AG10803 (cell line): ENCODE measurements at regions not wholly inside any gene's neighbourhood (a gene's known extent, or its start where the extent isn't known, plus 50 kb on each side); places are given as distances from the start of the nearest gene placed in this dataset.
"Not testable (repeated sequence)": the region's sequence is repeated elsewhere in the genome, so short reads cannot be mapped to it uniquely, and the experiment has no call there.

Experiments
- DNase-seq: peaks from one replicate; pipeline ENCODE4 v3.0.0; 2010; ENCODE audit warnings: low read depth
- H3K4me3 ChIP-seq: 2 replicates; pipeline ENCODE4 v1.5.1; 2011; ENCODE audit warnings: mild to moderate bottlenecking, low read length, control low read depth
- TF ChIP-seq, protein P1 (sequence below): conservative IDR thresholded peaks from 2 replicates; pipeline ENCODE4 v1.5.1; 2011; ENCODE audit warnings: mild to moderate bottlenecking, low read length, control low read depth, inconsistent platforms

GRCh38 chr3:11904157-11904556 lies 57.5 kb upstream of the TAMM41 start:
- no peak for DNase-seq
- TF ChIP-seq, protein P1, sequence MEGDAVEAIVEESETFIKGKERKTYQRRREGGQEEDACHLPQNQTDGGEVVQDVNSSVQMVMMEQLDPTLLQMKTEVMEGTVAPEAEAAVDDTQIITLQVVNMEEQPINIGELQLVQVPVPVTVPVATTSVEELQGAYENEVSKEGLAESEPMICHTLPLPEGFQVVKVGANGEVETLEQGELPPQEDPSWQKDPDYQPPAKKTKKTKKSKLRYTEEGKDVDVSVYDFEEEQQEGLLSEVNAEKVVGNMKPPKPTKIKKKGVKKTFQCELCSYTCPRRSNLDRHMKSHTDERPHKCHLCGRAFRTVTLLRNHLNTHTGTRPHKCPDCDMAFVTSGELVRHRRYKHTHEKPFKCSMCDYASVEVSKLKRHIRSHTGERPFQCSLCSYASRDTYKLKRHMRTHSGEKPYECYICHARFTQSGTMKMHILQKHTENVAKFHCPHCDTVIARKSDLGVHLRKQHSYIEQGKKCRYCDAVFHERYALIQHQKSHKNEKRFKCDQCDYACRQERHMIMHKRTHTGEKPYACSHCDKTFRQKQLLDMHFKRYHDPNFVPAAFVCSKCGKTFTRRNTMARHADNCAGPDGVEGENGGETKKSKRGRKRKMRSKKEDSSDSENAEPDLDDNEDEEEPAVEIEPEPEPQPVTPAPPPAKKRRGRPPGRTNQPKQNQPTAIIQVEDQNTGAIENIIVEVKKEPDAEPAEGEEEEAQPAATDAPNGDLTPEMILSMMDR = no peak
- no peak overlapping the region for H3K4me3 ChIP-seq

DNA sequence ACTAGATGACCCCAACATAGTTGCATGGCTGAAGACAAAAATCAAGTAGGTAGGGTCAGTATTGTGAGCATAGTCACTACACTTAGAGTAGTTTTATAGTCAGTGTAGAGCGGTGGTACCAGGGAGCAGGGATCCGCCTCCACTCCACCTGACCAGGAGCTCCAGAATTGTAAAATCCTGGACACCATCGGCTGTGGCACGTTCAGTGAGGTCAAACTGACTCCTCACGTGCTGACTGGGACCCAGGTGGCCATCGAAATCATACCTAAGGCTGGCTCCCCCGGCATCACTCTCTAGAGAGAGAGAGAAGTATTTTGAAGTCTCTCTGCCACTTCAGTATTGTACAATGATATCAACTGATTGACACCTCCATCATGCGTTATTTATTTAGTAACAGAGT lies 59.7 kb upstream of the TAMM41 start:
- H3K4me3 ChIP-seq = no peak overlapping the region
- TF ChIP-seq, protein P1 = no peak
- no peak for DNase-seq

DNA sequence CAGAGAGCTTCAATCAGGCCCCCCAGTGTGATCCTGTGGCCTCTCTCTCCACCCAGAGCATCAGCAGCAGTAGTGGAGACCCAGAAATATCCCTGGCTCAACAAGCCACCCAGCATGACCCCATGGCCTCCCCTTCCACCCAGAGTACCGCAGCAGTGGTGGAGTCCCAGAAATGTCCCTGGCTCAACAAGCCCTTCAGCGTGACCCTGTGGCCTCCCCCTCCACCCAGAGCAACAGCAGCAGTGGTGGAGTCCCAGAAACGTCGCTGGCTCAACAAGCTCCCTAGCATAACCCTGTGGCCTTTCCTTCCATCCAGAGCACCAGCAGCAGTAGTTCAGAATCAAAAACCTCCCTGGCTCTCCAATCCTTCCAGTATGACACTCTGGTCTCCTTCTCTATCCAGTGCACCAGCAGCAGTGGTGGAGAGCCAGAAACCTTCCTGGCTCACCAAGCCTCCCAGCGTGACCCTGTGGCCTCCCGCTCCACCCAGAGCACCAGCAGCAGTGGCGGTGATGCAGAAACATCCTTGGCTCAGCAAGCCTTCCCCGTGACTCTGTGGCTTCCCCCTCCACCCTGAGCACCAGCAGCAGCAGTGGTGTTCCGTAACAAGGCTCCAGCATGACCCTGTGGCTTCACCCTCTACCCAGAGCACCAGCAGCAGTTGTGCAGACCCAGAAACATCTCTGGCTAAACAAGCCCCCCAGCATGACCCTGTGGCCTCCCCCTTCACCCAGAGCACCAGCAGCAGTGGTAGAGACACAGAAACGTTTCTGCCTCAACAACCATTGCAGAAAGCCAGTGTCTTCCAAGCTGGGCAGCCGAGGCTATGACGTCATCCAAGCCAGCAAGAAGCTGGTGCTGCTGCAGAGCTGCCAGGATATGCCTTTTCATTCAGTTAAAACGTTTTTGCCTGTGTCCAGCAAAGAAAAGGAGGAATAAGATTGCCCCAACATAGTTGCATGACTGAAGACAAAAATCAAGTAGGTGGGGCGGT lies 61.3 kb upstream of the TAMM41 start:
- H3K4me3 ChIP-seq = no peak overlapping the region
- DNase-seq = peak; percentile 5
- TF ChIP-seq, protein P1 = no peak

DNA sequence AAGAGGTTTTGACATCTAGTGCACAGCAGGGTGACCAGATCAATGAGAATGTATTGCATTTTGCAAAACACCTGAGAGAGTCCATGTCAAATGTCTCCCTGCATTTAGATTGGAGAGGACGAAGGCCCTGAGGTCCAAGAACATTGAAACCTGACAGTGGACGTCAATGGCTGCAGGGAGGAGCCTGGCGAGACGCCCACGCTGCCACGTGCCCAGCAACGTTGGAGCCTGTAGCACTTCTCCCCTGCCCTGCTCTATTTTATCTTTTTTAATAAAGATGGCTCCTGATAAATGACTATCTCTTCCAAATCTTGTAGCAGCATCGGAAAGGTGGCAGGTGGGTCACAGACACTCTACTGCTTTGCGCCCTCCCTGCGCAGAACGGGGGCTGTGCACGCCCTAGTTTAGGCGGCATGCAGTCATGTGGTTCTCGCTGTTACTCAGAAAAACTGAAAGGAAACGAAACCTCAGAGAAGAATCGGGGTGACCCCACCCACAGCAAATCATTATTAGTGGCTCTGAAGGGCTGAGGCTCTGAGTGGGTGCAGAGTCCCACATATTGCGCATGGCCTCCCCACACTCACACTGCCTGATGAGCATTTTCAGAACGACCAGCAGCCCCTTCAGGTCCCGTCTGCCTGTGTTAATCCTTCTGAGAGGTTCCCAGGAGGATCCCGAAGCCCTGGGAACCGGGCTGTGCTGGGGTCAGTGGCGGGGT lies 62.5 kb upstream of the TAMM41 start:
- no peak for DNase-seq
- TF ChIP-seq, protein P1 = no peak
- H3K4me3 ChIP-seq = no peak overlapping the region

- TF ChIP-seq, protein P1 = no peak
Observed at GRCh38 chr3:11909726-11910125, 63.0 kb upstream of the TAMM41 start.

GRCh38 chr3:11910216-11910930 lies 63.7 kb upstream of the TAMM41 start:
- not testable (repeated sequence) for DNase-seq, H3K4me3 ChIP-seq

More at GRCh38 chr3:11909726-11910125, 63.0 kb upstream of the TAMM41 start:
- no peak overlapping the region for H3K4me3 ChIP-seq
- no peak for DNase-seq

DNA sequence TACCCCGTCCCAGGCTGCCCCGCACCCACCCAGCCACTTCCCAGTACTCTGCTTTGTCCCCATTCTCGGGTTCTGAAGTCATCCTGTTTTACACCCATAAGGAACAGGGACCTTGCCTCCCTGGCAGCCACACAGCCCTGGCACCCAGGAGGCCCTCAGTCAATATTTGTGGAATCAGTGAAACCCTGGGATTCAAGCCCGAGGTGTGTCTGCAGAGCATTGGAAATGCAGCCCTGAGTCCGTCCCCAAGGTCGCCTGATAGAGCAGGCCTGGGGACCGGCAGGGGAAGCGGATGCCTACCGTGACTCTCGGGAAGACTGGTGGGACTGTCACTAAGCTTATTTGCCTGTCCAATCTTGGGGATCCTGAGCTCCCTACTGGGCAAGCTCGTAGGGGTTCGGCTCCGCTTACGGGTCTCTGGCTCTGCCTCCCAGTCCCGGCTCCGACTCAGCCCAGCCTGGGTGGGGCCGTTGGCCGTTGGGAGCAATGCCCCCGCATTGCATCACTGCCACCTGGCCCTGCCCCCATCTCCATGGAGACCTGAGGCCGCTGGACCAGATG lies 64.4 kb upstream of the TAMM41 start:
- TF ChIP-seq, protein P1 = no peak
- peak overlapping the region; percentile 37; the same call in 1 of the 2 replicates for H3K4me3 ChIP-seq
- DNase-seq = peak; percentile 3

DNA sequence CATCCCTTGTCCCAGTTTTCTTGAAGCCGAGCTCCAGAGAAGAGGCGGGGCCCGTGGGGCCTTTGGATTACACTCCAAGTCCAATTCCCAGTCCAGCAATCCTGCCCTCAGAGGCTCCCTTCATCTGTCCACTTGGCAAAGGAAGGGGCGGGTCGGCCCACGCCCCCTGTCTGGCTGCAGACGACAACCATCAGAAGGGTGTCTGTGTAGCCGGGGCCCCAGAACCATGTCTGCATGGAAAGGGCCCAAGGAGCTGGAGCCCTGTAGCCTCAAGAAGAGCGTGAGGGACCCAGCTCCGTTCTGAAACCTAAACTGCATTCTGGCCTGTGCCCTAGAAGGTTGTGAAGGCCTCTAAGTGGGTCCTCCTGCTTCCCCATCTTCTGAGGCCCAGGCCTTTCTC lies 65.2 kb upstream of the TAMM41 start:
- H3K4me3 ChIP-seq, DNase-seq: not testable (repeated sequence)
